ENCODE measurements at regions not wholly inside any gene's neighbourhood (a gene's known extent, or its start where the extent isn't known, plus 50 kb on each side); places are given as distances from the start of the nearest gene placed in this dataset.
A peak's percentile ranks its signal among the peaks of the same experiment; 100 is the strongest.

GRCh38 chr11:116579031-116579653 lies 193.6 kb downstream of the BUD13 start:
- Histone ChIP-seq H3K27me3 (peaks cover 0 to 55% of the 10 kb centered on the region in 2 donors), H3K4me1 (peaks cover 0 to 23% (median 0%) of the 10 kb centered on the region in 4 donors), H3K4me3 (no peak overlapping the region), H3K9me3 (peaks cover 0 to 4% (median 0%) of the 10 kb centered on the region in 4 donors), H3K27ac (no peak overlapping the region), H3K36me3 (no peaks in the 10 kb centered on the region)
- 14% methylated on average over 9 of the region's 9 CpGs for WGBS, 2 donors
- peak in 1 of 2 donors; percentile 7 for DNase-seq (ENCODE audit: low spot score in 2 of 2)
- no peak for TF ChIP-seq CTCF (IDR thresholded peaks at IDR 0.05)
- TF ChIP-seq POLR2A (IDR thresholded peaks at IDR 0.05) = no peak
- TF ChIP-seq EP300 (IDR thresholded peaks at IDR 0.05) = no peak

- H3K27ac ChIP-seq = no peak overlapping the region
- no peak for DNase-seq (ENCODE audit: low spot score in 2 of 2)
- WGBS, 2 donors = 58 to 70% methylated on average over 3 of the region's 3 CpGs
- H3K4me1 ChIP-seq = peaks cover 0 to 23% (median 0%) of the 10 kb centered on the region in 4 donors
- no peaks in the 10 kb centered on the region for H3K36me3 ChIP-seq
- peaks cover 0 to 4% (median 0%) of the 10 kb centered on the region in 4 donors for H3K9me3 ChIP-seq
- H3K27me3 ChIP-seq = peaks cover 0 to 48% of the 10 kb centered on the region in 2 donors
- H3K4me3 ChIP-seq = no peak overlapping the region
- TF ChIP-seq CTCF (IDR thresholded peaks at IDR 0.05) = no peak
Measured at GRCh38 chr11:116577956-116578355, 194.8 kb downstream of the BUD13 start.

- 15 to 16% methylated on average over 4 of the region's 4 CpGs for WGBS, 2 donors
- peaks cover 0 to 44% of the 10 kb centered on the region in 2 donors for H3K27me3 ChIP-seq
- no peak overlapping the region for H3K4me3 ChIP-seq
- no peaks in the 10 kb centered on the region for H3K36me3 ChIP-seq
- H3K4me1 ChIP-seq = peaks cover 0 to 23% (median 0%) of the 10 kb centered on the region in 4 donors
- peaks cover 0 to 4% (median 0%) of the 10 kb centered on the region in 4 donors for H3K9me3 ChIP-seq
- no peak overlapping the region for H3K27ac ChIP-seq
- TF ChIP-seq POLR2A (IDR thresholded peaks at IDR 0.05) (no peak), CTCF (IDR thresholded peaks at IDR 0.05) (no peak), EP300 (IDR thresholded peaks at IDR 0.05) (no peak)
- no peak for DNase-seq (ENCODE audit: low spot score in 2 of 2)
Measured at GRCh38 chr11:116577273-116577672, 195.5 kb downstream of the BUD13 start.

GRCh38 chr11:116576526-116576925 lies 196.3 kb downstream of the BUD13 start:
- no peak for DNase-seq (ENCODE audit: low spot score in 2 of 2)
- Histone ChIP-seq H3K27me3 (peaks cover 0 to 36% of the 10 kb centered on the region in 2 donors), H3K4me1 (peaks cover 0 to 23% (median 0%) of the 10 kb centered on the region in 4 donors), H3K4me3 (no peak overlapping the region), H3K36me3 (no peaks in the 10 kb centered on the region), H3K9me3 (peaks cover 0 to 4% (median 0%) of the 10 kb centered on the region in 4 donors), H3K27ac (no peak overlapping the region)
- TF ChIP-seq POLR2A (IDR thresholded peaks at IDR 0.05) (no peak), EP300 (IDR thresholded peaks at IDR 0.05) (no peak), CTCF (IDR thresholded peaks at IDR 0.05) (no peak)
- 14 to 20% methylated on average over 2 of the region's 2 CpGs for WGBS, 2 donors

- H3K27me3 ChIP-seq = no peaks in the 10 kb centered on the region
Measured at GRCh38 chr11:116567721-116568242, 205.0 kb downstream of the BUD13 start.

More at GRCh38 chr11:116567721-116568242, 205.0 kb downstream of the BUD13 start:
- DNase-seq (ENCODE audit: low spot score in 2 of 2) = no peak
- Histone ChIP-seq H3K27ac (no peak overlapping the region), H3K4me3 (no peak overlapping the region), H3K36me3 (no peaks in the 10 kb centered on the region), H3K9me3 (peaks cover 0 to 8% (median 0%) of the 10 kb centered on the region in 4 donors), H3K4me1 (peaks cover 0 to 6% (median 0%) of the 10 kb centered on the region in 4 donors)
- TF ChIP-seq POLR2A (IDR thresholded peaks at IDR 0.05) (no peak), EP300 (IDR thresholded peaks at IDR 0.05) (no peak), CTCF (IDR thresholded peaks at IDR 0.05) (no peak)
- WGBS, 2 donors = 64 to 68% methylated on average over 9 of the region's 9 CpGs
